HG02678 (cell line): ENCODE measurements at regions not wholly inside any gene's neighbourhood (a gene's known extent, or its start where the extent isn't known, plus 50 kb on each side); places are given as distances from the start of the nearest gene placed in this dataset.
"Not testable (repeated sequence)": the region's sequence is repeated elsewhere in the genome, so short reads cannot be mapped to it uniquely, and the experiment has no call there.

ENCODE experiments used
- ATAC-seq: cut with Tn5 transposase; IDR thresholded peaks from one replicate; pipeline ENCODE4 v1.9.1; 2021; ENCODE audit warnings: mild to moderate bottlenecking, moderate library complexity; ENCODE audit not compliant: unreplicated experiment

GRCh38 chr3:106294121-106294520, 425.3 kb upstream of the CBLB start:
- ATAC-seq = no peak

GRCh38 chr3:106296062-106296461, 427.2 kb upstream of the CBLB start:
- no peak for ATAC-seq

- peak; percentile 56 for ATAC-seq
Measured at GRCh38 chr3:106299300-106300098, 430.7 kb upstream of the CBLB start.

- peak; percentile 91 for ATAC-seq
Measured at GRCh38 chr3:106302451-106303221, 433.8 kb upstream of the CBLB start.

GRCh38 chr3:106303766-106304165, 435.0 kb upstream of the CBLB start:
- ATAC-seq = no peak

GRCh38 chr3:106305127-106305526, 436.3 kb upstream of the CBLB start:
- no peak for ATAC-seq

- no peak for ATAC-seq
Measured at GRCh38 chr3:106305882-106306435, 437.1 kb upstream of the CBLB start.

- no peak for ATAC-seq
Measured at GRCh38 chr3:106309274-106309673, 440.5 kb upstream of the CBLB start.

- ATAC-seq = not testable (repeated sequence)
Measured at GRCh38 chr3:106309798-106310197, 441.0 kb upstream of the CBLB start.

- ATAC-seq = no peak
Measured at GRCh38 chr3:106317141-106318055, 448.6 kb upstream of the CBLB start.

GRCh38 chr3:106321438-106321837, 452.6 kb upstream of the CBLB start:
- ATAC-seq = not testable (repeated sequence)

- ATAC-seq = no peak
Measured at GRCh38 chr3:106323586-106323985, 454.8 kb upstream of the CBLB start.

GRCh38 chr3:106326941-106327695, 458.3 kb upstream of the CBLB start:
- ATAC-seq = no peak

GRCh38 chr3:106327696-106328025, 458.8 kb upstream of the CBLB start:
- ATAC-seq = no peak

- ATAC-seq = no peak
Measured at GRCh38 chr3:106328224-106328623, 459.4 kb upstream of the CBLB start.

GRCh38 chr3:106329521-106329920, 460.7 kb upstream of the CBLB start:
- no peak for ATAC-seq

GRCh38 chr3:106331636-106332035, 462.8 kb upstream of the CBLB start:
- ATAC-seq = no peak

- ATAC-seq = peak; percentile 30
Measured at GRCh38 chr3:106332129-106332528, 463.3 kb upstream of the CBLB start.

GRCh38 chr3:106332884-106333283, 464.1 kb upstream of the CBLB start:
- ATAC-seq = peak; percentile 58

GRCh38 chr3:106333911-106334618, 465.3 kb upstream of the CBLB start:
- ATAC-seq = peak; percentile 49
